ENCODE measurements at regions not wholly inside any gene's neighbourhood (a gene's known extent, or its start where the extent isn't known, plus 50 kb on each side); places are given as distances from the start of the nearest gene placed in this dataset.

DNA sequence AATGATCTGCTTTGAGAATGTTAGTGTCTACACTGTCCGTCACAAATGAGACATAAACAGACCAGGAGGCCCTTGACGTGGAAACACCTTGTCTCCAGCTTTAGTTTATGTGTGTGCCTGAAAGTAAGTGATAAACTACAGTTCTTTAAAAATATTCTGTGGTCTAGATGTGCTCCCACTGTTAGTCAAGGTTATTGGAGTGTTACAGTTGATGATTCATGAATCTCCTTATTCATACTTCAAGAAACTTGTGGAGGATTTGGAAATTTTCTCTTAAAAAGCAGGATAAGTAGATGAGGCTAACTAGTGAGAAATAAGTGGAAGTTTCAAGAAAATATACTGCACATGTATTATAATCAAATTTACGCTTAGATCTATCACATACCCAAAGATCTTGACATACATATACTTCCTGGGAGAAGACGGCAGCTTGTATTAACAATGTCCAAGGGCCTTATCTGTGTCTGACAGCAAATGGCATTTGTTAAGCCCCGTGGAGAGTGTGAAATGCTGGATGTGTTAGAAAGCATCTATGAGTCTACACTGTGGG lies 90.5 kb upstream of the MBOAT1 start:
- H3K79me2 ChIP-seq (ENCODE audit: low read length), result no peaks in the 10 kb centered on the region
- no peaks in the 10 kb centered on the region for H3K27me3 ChIP-seq (ENCODE audit: low read depth, low read length)
- no peak overlapping the region for H3K4me2 ChIP-seq (ENCODE audit: low read length)
- TF ChIP-seq, protein P1, sequence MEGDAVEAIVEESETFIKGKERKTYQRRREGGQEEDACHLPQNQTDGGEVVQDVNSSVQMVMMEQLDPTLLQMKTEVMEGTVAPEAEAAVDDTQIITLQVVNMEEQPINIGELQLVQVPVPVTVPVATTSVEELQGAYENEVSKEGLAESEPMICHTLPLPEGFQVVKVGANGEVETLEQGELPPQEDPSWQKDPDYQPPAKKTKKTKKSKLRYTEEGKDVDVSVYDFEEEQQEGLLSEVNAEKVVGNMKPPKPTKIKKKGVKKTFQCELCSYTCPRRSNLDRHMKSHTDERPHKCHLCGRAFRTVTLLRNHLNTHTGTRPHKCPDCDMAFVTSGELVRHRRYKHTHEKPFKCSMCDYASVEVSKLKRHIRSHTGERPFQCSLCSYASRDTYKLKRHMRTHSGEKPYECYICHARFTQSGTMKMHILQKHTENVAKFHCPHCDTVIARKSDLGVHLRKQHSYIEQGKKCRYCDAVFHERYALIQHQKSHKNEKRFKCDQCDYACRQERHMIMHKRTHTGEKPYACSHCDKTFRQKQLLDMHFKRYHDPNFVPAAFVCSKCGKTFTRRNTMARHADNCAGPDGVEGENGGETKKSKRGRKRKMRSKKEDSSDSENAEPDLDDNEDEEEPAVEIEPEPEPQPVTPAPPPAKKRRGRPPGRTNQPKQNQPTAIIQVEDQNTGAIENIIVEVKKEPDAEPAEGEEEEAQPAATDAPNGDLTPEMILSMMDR (IDR thresholded peaks at IDR 0.05; ENCODE audit: low read depth, low read length), result no peak
- no peak for TF ChIP-seq EZH2phosphoT487 (IDR thresholded peaks at IDR 0.05; ENCODE audit: low read depth)
- H3K4me1 ChIP-seq (ENCODE audit: low read length), result no peaks in the 10 kb centered on the region
- H2AFZ ChIP-seq (ENCODE audit: low read depth, low read length), result no peak overlapping the region
- H3K27ac ChIP-seq (ENCODE audit: low read length), result no peak overlapping the region
- H3K9me3 ChIP-seq (ENCODE audit: insufficient read depth, low read length), result no peaks in the 10 kb centered on the region
- H3K36me3 ChIP-seq (replicated peaks; ENCODE audit: low read depth, low read length), result no peaks in the 10 kb centered on the region
- no peak overlapping the region for H3K9ac ChIP-seq (ENCODE audit: low read length)
- H4K20me1 ChIP-seq (ENCODE audit: insufficient read depth, low read length), result no peaks in the 10 kb centered on the region
- H3K4me3 ChIP-seq (ENCODE audit: low read length), result no peak overlapping the region

DNA sequence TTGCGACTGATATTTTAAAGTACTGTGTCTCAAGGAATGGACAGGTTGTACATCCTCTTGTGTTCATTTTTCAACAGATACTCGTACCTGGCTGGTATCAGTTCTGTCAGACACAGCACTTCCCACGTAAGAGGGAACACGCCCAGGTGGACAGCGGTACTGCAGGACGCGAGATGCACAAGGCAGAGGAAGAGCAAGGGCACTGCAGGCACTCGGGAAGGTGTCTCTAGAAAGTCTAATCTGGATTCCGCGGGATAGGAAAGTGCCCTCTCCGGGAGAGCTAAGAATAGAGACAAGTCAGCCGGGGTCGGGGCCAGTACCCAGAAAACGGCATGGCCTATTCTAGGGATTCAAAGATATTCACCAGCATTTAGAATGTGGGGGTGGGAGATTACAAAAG lies 94.2 kb upstream of the MBOAT1 start:
- Histone ChIP-seq H3K79me2 (ENCODE audit: low read length) (no peaks in the 10 kb centered on the region), H3K27me3 (ENCODE audit: low read depth, low read length) (no peaks in the 10 kb centered on the region), H3K27ac (ENCODE audit: low read length) (no peak overlapping the region), H3K9me3 (ENCODE audit: insufficient read depth, low read length) (no peaks in the 10 kb centered on the region), H3K4me3 (ENCODE audit: low read length) (no peak overlapping the region), H3K4me2 (ENCODE audit: low read length) (no peak overlapping the region), H3K4me1 (ENCODE audit: low read length) (no peaks in the 10 kb centered on the region), H2AFZ (ENCODE audit: low read depth, low read length) (no peak overlapping the region), H3K9ac (ENCODE audit: low read length) (no peak overlapping the region), H3K36me3 (replicated peaks; ENCODE audit: low read depth, low read length) (no peaks in the 10 kb centered on the region), H4K20me1 (ENCODE audit: insufficient read depth, low read length) (no peaks in the 10 kb centered on the region)
- TF ChIP-seq EZH2phosphoT487 (IDR thresholded peaks at IDR 0.05; ENCODE audit: low read depth), result no peak
- TF ChIP-seq, protein P1 (IDR thresholded peaks at IDR 0.05; ENCODE audit: low read depth, low read length), result no peak

DNA sequence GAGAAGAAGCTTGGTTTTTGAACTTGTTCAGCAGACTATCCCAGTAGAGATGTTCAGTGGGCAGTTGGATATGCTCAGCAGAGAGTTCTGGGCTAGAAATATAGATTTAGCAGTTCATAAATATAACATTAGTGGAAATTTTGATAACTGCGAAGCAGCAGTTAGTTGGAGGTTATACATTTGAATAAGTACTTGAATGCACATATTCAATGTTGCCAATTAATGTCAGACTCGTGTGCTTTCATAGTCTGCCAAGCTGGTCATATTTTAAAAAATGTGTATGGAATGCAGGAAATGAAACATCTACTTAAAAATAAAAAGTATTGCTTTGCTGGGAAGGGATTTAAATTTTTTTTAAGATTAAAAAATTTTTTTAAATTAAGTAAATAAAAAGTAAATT lies 92.5 kb upstream of the E2F3 start:
- Histone ChIP-seq H2AFZ (ENCODE audit: low read depth, low read length) (no peak overlapping the region), H3K4me3 (ENCODE audit: low read length) (no peak overlapping the region), H3K79me2 (ENCODE audit: low read length) (no peaks in the 10 kb centered on the region), H3K9me3 (ENCODE audit: insufficient read depth, low read length) (no peaks in the 10 kb centered on the region), H3K4me2 (ENCODE audit: low read length) (no peak overlapping the region), H3K36me3 (replicated peaks; ENCODE audit: low read depth, low read length) (no peaks in the 10 kb centered on the region), H3K9ac (ENCODE audit: low read length) (no peak overlapping the region), H4K20me1 (ENCODE audit: insufficient read depth, low read length) (no peaks in the 10 kb centered on the region), H3K27ac (ENCODE audit: low read length) (no peak overlapping the region), H3K4me1 (ENCODE audit: low read length) (no peaks in the 10 kb centered on the region), H3K27me3 (ENCODE audit: low read depth, low read length) (no peaks in the 10 kb centered on the region)
- TF ChIP-seq EZH2phosphoT487 (IDR thresholded peaks at IDR 0.05; ENCODE audit: low read depth), result no peak
- TF ChIP-seq, protein P1 (IDR thresholded peaks at IDR 0.05; ENCODE audit: low read depth, low read length), result no peak

DNA sequence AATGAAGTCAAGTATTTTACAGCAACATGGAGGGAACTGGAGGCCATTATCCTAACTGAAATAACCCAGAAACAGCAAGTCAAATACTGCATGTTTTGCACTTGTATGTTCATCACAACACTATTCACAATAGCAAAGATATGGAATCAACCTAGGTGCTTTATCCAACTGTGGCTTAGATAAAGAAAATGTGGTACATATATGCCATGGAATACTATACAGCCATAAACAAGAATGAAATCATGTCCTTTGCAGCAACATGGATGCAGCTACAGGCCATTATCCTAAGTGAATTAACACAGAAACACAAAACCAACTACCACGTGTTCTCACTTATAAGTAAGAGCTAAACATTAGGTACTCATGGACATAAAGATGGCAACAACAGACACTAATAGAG lies 91.5 kb upstream of the E2F3 start:
- Histone ChIP-seq H2AFZ (ENCODE audit: low read depth, low read length) (no peak overlapping the region), H3K4me1 (ENCODE audit: low read length) (no peaks in the 10 kb centered on the region), H3K4me3 (ENCODE audit: low read length) (no peak overlapping the region), H3K36me3 (replicated peaks; ENCODE audit: low read depth, low read length) (no peaks in the 10 kb centered on the region), H3K27me3 (ENCODE audit: low read depth, low read length) (no peaks in the 10 kb centered on the region; the same call in 1 of the 2 replicates), H3K27ac (ENCODE audit: low read length) (no peak overlapping the region), H3K9ac (ENCODE audit: low read length) (no peak overlapping the region), H3K4me2 (ENCODE audit: low read length) (no peak overlapping the region), H4K20me1 (ENCODE audit: insufficient read depth, low read length) (no peaks in the 10 kb centered on the region), H3K9me3 (ENCODE audit: insufficient read depth, low read length) (no peaks in the 10 kb centered on the region), H3K79me2 (ENCODE audit: low read length) (no peaks in the 10 kb centered on the region)
- TF ChIP-seq, protein P1 (IDR thresholded peaks at IDR 0.05; ENCODE audit: low read depth, low read length), result no peak
- TF ChIP-seq EZH2phosphoT487 (IDR thresholded peaks at IDR 0.05; ENCODE audit: low read depth), result no peak
